NCI-H82 treated with DMSO at 0.1 percent for 48 hours (cell line): ENCODE measurements at regions not wholly inside any gene's neighbourhood (a gene's known extent, or its start where the extent isn't known, plus 50 kb on each side); places are given as distances from the start of the nearest gene placed in this dataset.

Source experiments
- DNase-seq: peaks from one replicate; lab custom pipeline; 2025; ENCODE audit not compliant: unreplicated experiment; lab: John Stamatoyannopoulos, UW

- no peak for DNase-seq
Observed at GRCh38 chr4:132818091-132818490, 331.0 kb upstream of the PCDH10 start.

- DNase-seq: no peak
Observed at GRCh38 chr4:132823419-132823818, 325.7 kb upstream of the PCDH10 start.

GRCh38 chr4:132824761-132825160 lies 324.3 kb upstream of the PCDH10 start:
- no peak for DNase-seq

- DNase-seq: no peak
Observed at GRCh38 chr4:132827522-132827921, 321.6 kb upstream of the PCDH10 start.

- DNase-seq: no peak
Observed at GRCh38 chr4:132838244-132838643, 310.9 kb upstream of the PCDH10 start.

- DNase-seq: no peak
Observed at GRCh38 chr4:132839070-132839469, 310.0 kb upstream of the PCDH10 start.

- DNase-seq: no peak
Observed at GRCh38 chr4:132859929-132860328, 289.2 kb upstream of the PCDH10 start.

GRCh38 chr4:132860976-132861375 lies 288.1 kb upstream of the PCDH10 start:
- DNase-seq: no peak

- DNase-seq: no peak
Observed at GRCh38 chr4:132863619-132864018, 285.5 kb upstream of the PCDH10 start.

- DNase-seq: no peak
Observed at GRCh38 chr4:132865458-132865857, 283.6 kb upstream of the PCDH10 start.

GRCh38 chr4:132865922-132866321 lies 283.2 kb upstream of the PCDH10 start:
- DNase-seq: no peak

- no peak for DNase-seq
Observed at GRCh38 chr4:132866616-132867015, 282.5 kb upstream of the PCDH10 start.

GRCh38 chr4:132893787-132894186 lies 255.3 kb upstream of the PCDH10 start:
- no peak for DNase-seq

- no peak for DNase-seq
Observed at GRCh38 chr4:132901224-132901623, 247.9 kb upstream of the PCDH10 start.

- DNase-seq: no peak
Observed at GRCh38 chr4:132910229-132910748, 238.8 kb upstream of the PCDH10 start.

GRCh38 chr4:132918096-132918495 lies 231.0 kb upstream of the PCDH10 start:
- DNase-seq: no peak

GRCh38 chr4:132923516-132923915 lies 225.6 kb upstream of the PCDH10 start:
- no peak for DNase-seq

- DNase-seq: no peak
Observed at GRCh38 chr4:132934911-132935310, 214.2 kb upstream of the PCDH10 start.

- no peak for DNase-seq
Observed at GRCh38 chr4:132955146-132955545, 193.9 kb upstream of the PCDH10 start.

- DNase-seq: no peak
Observed at GRCh38 chr4:132956962-132957361, 192.1 kb upstream of the PCDH10 start.

- no peak for DNase-seq
Observed at GRCh38 chr4:132958457-132959263, 190.4 kb upstream of the PCDH10 start.

- DNase-seq: no peak
Observed at GRCh38 chr4:132981611-132982010, 167.5 kb upstream of the PCDH10 start.

- no peak for DNase-seq
Observed at GRCh38 chr4:132982151-132982550, 166.9 kb upstream of the PCDH10 start.
